CD4-positive, alpha-beta T cell treated with Interleukin-21 for 1 hour (primary cell): ENCODE measurements at regions not wholly inside any gene's neighbourhood (a gene's known extent, or its start where the extent isn't known, plus 50 kb on each side); places are given as distances from the start of the nearest gene placed in this dataset.
"Not testable (repeated sequence)": the region's sequence is repeated elsewhere in the genome, so short reads cannot be mapped to it uniquely, and the experiment has no call there.

ENCODE experiments used
- DNase-seq: peaks from one replicate; pipeline ENCODE4 v3.0.0-alpha.2; 2020

DNA sequence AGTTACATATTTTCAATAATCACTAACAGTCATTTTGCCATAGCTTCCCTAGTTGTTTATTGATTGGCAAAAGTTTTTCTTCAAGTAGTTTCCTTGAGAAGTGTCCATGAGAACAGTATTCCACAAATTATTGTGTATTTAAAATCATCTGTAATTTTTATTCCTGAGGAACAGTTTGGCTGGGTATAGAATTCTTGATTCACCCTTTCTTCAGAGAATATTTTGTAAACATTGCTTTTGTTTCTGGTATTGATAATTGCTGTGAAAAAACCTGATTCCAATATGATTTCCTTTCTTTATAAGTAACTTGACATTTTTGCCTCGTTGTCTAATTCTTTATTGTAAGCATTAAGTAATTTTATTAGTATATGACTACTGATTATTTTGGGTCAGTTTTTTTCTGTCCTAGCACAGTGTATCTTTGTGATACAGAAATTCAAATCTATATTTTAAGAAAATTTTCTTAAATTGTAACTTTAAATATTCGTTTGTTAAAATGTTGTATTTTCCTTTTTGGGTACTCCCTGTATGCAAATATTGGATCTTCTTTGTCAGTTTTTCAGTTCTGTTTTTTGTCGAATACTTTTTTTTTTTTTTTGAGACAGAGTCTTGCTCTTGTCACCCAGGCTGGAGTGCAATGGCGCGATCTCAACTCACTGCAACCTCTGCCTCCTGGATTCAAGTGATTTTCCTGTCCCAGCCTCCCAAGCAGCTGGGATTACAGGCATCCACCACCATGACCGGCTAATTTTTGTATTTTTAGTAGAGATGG, 162.0 kb upstream of the ATP2B1 start:
- DNase-seq: no peak

DNA sequence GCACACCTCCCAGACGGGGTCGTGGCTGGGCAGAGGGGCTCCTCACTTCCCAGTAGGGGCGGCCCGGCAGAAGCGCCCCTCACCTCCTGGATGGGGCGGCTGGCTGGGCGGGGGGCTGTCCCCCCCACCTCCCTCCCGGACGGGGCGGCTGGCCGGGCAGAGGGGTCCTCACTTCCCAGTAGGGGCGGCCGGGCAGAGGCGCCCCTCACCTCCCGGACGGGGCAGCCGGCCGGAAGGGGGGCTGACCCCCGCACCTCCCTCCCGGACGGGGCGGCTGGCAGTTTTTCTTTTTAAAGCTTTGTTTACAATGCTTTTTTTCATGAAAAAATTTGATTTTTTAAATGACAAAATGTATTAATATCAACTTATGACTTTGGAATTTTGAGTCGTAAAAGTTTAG, 159.0 kb upstream of the ATP2B1 start:
- DNase-seq: not testable (repeated sequence)

DNA sequence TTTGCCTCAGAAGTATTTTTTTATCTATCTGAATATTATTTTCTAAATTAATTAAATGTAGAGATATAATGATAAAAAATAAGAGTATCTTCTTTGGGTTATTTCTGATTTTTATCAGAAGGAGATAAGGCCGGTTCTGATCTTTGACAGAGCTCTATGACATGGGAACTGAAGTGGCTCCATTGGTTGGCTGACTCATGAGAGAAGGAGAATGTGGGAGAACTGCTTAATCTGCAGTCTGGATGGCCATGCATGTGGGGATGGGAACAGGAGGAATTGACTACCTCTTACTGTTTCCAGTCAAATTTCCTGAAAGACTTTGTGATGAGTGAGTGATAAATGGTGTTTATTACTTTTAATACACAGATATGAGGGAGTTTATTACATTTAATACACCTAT, 155.8 kb upstream of the ATP2B1 start:
- no peak for DNase-seq

DNA sequence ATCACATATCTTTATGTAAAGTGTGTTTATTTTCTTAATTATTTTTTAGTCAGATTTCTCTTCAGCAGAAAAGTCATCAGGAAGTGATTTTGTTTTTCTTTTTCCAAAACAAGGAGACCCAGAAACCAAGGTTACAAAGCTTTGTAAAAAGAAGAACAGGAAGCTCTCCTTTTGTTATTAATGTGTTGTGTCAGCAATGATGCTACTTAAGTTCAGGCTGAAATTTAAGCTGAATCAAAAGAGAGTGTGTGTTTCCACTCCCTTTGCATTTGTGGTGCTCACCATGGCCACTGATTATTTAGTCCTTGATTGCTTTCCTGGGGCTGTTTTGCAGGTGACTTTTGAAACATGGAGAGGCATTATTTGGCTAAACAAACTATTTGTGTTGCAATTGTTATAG, 155.3 kb upstream of the ATP2B1 start:
- DNase-seq: peak; percentile 79

DNA sequence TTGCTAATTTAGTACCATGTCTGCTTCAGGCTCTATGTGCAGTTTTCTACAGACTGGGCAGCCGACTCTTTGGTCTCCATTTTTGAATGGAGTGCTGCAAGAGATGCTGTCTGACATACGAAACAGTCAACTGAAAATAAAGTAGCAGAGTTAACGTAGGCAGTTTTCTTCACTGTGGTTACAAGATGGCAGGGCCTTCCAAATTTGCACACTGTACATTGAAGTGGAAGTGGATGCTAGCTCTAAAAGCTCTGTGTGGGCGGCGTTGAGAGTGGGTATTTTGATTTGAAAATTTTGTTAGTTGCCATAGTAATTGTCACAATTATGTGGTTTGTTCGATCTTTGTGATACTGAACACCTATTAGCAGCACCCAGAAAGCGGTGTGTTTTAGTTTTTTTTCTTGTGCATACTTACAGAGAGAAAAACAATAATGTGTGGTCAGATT, 154.9 kb upstream of the ATP2B1 start:
- peak; percentile 91 for DNase-seq

DNA sequence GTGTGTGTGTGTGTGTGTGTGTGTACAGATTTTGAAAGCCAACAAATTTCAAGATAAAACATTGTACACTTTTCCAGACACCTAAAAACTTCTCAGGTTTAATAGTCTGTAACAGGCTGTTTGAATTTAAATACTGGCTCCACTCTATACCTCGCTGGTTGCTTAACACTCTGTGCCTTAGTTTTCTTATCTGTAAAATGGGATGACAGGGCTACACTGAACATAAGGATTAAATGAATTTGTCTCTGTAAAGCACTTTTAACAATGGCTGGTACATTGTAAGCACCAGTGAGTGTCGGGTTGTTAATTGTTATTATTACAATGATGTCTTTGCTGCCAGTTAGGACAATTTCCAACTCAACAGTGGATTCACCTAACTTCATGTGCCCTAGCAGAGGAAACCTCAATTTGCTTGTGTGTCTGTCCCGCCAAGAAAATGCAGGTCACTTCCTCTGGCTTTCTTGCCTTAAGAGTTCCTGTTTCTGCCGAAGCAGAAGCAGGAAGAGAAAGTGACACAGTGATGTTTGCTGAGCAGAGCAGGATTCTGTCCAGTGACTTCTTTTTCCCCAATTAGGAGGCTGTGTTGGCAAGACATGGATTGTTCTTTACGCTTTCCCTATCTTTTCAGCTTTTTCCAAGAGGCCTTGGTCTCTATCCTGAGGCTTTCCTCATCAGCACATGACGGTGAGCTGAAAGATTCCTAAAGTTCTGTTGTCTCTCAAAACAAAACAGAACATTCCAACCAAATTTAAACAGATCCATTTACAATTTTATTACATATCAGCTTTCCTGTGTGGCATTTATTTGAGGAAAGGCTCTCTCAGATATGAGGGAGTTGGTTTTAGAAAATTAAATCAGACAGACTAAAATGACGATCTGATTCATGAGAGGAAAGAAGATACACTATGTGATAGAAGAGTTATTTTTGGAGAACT, 154.1 kb upstream of the ATP2B1 start:
- DNase-seq: peak; percentile 81

DNA sequence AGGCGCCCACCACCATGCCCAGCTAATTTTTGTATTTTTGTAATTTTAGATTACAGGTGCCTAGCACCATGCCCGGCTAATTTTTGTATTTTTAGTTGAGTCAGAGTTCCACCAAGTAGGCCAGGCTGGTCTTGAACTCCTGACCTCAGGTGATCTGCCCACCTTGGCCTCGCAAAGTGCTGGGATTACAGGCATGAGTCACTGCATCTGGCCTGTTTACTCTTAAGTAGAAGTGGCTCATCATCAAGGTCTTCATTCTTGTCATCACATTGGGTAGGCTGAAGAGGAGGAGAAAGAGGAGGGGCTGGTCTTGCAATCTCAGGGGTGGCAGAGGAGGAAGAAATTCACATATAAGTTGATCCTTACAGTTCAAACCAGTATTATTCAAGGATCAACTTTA, 152.4 kb upstream of the ATP2B1 start:
- DNase-seq: no peak

DNA sequence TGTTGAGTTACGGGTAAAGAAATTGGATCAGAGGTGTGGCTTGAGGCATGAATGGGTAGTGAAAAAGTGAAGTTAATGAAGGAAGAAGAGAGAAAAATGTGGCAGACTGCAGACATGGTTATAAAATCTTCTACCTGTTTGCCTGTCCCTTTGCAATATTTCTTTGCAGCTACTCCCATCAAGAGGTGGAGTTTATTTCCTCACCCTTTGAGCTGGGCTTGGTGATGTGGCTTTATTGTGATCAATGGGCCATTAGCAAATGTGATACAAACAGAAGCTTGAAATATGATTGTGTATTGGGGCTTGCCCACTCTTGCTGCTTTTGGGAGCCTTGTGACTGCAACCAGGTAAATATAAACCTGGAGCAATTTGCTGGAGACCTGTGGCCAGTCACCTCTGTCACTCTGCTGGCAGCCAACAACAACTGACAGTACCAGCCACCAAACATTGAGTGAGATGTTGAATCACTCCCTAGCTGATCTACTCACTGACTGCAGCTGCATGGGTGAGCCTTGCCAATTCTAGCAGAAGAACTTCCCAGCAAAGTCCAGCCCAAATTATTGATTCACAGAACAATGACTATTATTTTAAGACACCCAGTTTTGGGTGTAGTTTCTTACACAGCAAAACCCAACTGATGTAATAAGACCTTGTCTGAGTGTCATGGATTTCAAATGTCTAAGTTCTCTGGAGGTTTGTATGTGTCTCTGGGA, 151.0 kb upstream of the ATP2B1 start:
- peak; percentile 45 for DNase-seq

DNA sequence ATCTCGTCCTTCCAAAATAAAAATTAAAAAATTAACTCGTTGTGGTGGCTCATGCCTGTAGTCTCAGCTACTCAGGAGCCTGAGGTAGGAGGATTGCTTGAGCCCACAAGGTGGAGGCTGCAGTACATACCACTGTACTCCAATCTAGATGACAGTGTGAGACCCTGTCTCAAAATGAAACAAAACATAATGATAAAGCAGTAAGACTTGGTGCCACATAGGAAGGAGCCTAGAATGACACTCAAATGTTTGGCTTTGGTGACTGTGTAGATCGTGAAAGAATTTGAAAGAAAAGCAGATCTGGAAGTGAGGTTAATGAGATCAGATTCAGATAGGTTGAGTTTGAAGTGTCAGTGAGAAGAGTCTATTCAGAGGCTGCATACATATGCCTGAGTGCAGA, 150.1 kb upstream of the ATP2B1 start:
- DNase-seq: no peak

DNA sequence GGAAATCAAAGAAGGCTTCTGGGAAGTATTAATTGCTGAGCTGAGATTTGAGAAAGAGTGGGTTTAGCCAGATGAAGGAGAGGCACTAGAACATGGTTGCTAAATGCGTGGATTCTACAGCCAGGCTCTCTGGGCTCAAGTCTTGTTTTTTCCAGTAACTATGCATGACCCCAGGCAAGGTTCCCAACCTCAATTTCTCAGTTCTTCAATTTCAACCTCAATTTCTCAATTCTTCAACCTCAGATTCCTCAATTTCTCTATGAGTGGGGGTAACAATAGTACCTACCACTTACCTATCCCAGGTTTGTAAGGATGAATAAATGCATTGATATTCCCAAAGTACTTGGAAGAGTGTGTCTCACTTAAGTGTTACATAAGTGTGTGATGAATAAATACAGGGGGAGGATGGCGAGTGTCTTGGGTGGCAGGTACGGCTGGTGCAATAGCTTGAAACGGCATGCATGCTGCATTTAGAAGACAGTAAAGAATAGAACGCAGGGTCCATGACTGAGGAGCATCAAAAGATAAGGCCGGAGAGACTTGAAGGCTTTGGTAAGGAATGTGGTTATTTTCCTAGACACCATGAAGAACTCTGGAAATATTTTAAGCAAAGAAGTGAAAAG, 149.1 kb upstream of the ATP2B1 start:
- no peak for DNase-seq

DNA sequence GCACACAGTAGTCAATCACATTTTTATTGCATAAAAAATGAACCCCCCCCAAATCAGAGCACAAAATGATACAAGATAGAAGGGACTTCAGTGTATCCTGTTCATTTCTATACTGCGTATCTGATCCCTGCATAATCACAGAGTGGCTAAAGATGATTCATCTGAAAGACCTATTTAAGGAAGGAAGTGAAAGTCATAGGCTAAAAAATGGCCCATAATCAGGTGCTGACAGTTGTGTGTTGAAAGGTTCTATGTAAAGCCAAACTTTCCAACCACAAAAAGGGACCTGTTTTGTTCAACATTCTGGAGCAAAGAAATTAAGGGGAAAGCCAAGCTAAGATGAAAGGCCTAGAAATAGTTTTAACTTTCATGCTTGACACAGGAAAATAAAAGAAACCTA, 147.8 kb upstream of the ATP2B1 start:
- DNase-seq: peak; percentile 26

DNA sequence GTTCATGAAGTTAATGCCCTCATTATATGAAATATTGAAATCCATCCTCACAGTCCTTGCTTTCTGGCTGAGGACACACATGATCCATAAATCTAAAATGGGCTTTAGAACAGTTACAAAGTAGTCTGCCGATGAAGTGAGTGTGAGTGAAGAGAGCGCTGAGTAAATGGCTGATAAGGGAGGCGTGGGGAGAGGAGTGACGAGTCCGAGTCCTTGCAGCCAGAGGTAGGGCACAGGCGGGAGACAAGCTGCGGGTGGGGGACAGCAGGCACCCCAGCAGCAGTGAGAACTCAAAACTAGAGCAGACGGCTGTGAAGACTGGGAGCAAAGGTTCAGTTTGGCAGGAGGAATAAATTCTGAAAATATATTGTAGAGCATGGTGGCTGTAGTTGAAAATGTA, 140.1 kb upstream of the ATP2B1 start:
- DNase-seq: no peak

DNA sequence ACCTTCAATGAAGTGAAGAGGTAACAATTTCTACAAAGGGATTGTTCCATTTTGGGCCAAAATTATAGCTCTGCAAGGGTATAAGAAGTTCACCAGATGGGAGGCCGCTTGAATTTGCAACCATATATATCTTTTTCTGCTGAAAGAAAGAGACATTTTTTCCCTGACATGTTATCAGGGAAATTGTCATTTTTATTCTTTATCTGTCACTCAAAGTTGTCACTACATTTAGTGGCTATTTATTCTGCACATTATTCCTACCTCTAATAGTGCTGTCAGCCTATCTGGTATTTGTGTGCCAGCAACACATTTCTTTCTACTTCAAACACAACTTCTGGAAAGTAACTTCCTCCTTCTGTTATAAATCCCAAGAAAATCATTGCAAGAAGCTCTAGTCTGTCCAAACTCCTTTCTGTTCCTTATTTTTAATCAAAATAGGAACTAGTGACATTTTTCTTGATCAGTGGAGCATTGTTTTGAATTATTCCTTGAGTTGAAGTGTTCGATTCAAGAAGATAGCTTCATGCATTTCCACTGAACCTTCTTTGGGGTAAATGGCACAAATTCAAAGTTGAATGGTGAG, 137.9 kb upstream of the ATP2B1 start:
- DNase-seq: no peak

DNA sequence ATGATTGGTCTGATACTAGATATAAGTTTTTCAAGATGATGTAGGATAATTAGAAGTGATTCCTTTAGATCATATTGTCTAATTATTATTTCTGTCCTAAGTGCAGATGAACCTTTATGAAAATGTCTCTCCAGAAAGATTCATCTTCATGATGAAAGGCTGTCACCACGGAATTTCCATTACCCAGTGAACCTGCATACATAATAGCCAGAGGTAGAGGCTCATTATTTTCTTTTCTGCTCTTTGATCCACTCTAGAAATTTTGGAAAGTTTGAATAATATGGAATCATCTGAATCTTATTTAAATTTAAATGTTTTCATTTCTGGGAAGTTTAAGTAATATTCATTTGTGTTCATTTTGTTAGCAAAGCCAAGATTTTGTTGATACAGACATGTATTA, 137.1 kb upstream of the ATP2B1 start:
- DNase-seq: no peak

DNA sequence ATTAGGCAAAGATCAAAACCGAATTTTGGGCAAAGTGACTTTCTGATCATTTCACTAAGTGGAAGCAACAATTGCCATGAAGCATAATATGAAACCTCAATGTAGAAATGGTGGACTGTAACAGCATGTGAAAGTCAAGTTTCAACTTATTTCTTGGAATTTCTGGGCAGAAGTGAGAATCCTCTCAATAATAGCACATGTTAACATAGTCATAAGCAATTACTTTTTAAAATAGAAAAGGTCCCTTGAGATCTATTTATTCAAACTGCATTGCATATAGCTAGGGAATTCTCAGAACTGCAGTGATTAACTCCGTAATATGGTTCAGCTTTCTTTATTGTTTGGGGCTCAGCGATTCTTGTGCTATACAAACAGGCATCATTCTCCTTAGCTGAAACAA, 136.7 kb upstream of the ATP2B1 start:
- no peak for DNase-seq

DNA sequence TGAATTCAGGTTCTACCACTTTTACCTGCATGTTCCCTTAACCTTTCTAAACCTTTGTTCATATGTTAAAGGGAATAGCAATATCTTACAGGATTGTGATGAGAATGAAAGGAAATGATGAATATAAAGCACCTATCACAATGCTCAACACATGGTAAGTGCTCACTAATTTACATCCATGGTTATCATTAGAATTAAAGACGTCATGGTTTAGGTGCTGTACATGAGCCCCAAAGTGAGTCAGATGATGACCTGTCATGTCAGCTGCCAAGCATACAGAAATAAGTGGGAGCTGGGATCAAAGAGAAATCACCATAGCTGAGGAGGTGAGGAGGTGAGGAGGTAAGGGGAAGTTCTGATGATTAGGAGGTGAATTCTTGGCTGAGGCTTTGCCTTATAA, 135.9 kb upstream of the ATP2B1 start:
- no peak for DNase-seq

DNA sequence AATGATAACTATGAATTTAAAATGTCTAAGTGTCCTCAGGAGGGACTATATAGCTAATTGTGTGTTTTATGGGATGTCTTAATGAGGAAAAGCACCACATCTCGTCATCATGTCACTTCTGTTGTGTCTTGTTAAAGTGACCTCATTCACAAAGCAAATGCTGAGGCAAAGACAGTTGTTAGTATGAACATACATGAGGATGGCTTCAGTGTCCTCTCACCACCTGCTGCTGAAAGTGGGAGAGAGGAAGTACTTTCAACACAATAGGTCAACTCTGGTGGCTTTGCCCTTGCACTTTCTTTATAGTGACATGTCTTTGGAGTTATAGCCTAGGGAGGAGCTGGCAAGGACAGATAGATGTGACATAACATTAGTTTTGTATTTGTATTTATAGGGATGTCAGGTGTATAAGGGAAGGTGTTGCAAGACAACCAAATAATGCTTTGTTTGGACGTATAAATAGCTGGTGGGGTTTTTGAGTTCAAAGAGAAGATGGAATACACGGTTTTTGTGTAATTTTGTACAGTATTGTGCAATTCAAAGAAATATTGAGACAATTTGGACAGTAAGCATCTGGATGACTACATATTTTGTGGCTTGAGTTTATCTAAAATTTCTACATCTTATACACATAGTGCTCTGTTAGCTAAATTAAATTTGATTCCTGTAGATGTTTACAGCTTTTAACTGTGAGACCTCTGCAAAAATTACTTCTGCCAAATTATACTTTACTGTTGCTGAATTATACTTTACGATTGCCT, 131.7 kb upstream of the ATP2B1 start:
- DNase-seq: no peak

DNA sequence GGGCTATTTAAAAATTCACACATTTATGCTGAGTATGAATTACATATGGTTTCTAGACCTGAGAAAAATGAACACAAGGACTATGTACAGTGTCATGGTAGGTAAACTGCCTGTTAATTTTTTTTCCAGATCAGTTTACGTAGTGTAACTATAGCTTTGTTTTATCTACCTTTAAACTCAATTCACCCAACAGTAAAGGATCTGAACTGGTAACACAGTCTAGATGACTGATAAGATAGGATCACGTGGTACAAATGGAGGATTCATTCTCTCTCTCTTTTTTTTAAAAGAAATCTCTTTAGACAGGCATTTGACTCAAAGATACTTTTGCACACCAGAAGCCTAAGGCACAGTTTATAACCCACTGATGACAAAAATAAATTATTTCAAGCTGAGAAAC, 130.8 kb upstream of the ATP2B1 start:
- no peak for DNase-seq

DNA sequence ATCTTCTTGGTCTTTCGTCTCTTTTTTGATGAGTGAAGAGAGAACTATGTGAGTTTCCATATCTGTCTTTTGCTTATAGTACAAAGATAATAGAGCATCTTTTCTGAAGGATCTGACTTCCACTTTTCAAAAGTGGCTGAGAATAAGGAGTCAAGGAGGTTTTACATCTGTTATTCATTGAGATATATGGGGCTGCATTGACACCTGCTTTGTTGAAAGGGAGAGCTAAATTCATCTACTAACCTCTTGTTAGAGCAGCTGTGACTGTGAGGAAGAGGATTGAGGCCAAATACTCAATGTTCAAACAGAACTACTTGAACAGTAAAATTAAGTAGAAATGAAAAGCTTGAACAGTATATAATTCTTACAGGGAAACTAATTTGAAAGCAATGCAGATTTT, 130.2 kb upstream of the ATP2B1 start:
- DNase-seq: no peak

DNA sequence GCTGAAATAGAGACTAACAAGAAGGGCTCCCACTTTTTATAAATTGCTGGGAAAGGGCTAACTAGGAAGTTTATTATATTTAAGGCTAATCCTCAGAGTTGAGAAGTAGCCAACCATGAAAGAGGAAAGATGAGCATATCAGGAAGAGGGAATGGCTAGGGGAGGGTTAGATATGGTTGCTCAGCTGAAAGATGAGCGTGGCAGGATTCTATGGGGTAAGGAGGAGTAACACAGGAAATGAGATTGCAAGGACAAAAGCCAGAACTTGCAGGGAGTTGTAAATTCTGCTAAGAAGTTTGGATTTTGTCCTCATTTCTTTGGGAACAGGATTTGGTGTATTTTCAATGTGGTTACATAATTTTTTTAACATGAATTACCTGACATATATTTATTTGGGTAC, 127.4 kb upstream of the ATP2B1 start:
- no peak for DNase-seq

DNA sequence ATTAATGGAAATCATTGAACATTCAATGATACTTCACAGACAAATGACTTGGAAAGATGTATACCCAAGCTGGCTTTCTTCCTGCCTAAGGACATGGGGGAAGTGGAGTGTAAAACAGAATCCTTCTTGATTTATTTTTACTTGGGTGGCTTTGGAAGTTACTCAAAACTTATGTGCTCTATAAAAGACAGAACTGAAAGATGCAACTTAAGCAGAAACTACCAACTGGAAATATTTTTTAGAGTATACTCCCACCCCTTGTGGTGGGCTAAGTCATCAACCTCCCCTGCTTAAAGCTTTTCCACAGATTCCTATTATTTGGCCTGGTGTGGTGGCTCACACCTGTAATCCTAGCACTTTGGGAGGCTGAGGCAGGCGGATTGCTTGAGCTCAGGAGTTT, 126.0 kb upstream of the ATP2B1 start:
- DNase-seq: no peak
